B cell (primary cell): ENCODE measurements at regions not wholly inside any gene's neighbourhood (a gene's known extent, or its start where the extent isn't known, plus 50 kb on each side); places are given as distances from the start of the nearest gene placed in this dataset.

Source experiments
- ATAC-seq: fragments of 200-7000 bp; cut with Tn5 transposase; one replicate; pipeline ENCODE4 v1.10.0; 2021; ENCODE audit warnings: low read depth, mild to moderate bottlenecking, moderate number of reproducible peaks, moderate library complexity
- CTCF ChIA-PET: fragments of 350-600 bp; sonication (Branson Sonifier 250); formaldehyde crosslinking; loops from one replicate; lab custom pipeline; 2021; ENCODE audit warnings: antibody characterized with exemption, inconsistent platforms; lab: Charles Lee
- POLR2A ChIA-PET: fragments of 350-600 bp; sonication (Branson Sonifier 250); formaldehyde crosslinking; loops from one replicate; lab custom pipeline; 2021; ENCODE audit warnings: antibody characterized with exemption; lab: Charles Lee
- DNase-seq: peaks from one replicate; pipeline ENCODE4 v3.0.0; 2013
- H2AFZ ChIP-seq: 2 replicates; pipeline ENCODE4 v1.6.1; 2012; ENCODE audit warnings: mild to moderate bottlenecking, low read depth, low read length; ENCODE audit not compliant: insufficient read depth, poor library complexity, severe bottlenecking
- H3K27ac ChIP-seq, 2 donors: 1 replicate in 1 of 2; 2 replicates in 1 of 2; pipeline ENCODE4 v1.5.1; 2012 to 2013; ENCODE audit warnings: low read length in 2 of 2, mild to moderate bottlenecking in 2 of 2, moderate library complexity in 1 of 2
- H3K27me3 ChIP-seq, 4 experiments: fragments of 200-600 bp in 1 of 4; sonication (generic) in 1 of 4; replicated peaks in 1 of 4; 1 replicate in 2 of 4; 2 replicates in 2 of 4; pipeline versions ENCODE4 v1.6.1 to v1.7.0; 2013 to 2016; ENCODE audit warnings: low read length in 3 of 4, mild to moderate bottlenecking in 2 of 4, mixed read lengths in 1 of 4, moderate library complexity in 1 of 4; ENCODE audit not compliant: insufficient read depth in 4 of 4, control insufficient read depth in 3 of 4; ENCODE audit errors: control extremely low read depth in 1 of 4
- H3K36me3 ChIP-seq, 2 experiments: replicated peaks in 1 of 2; 1 replicate in 1 of 2; 2 replicates in 1 of 2; pipeline versions ENCODE4 v1.6.1 to v1.7.1; 2013; ENCODE audit warnings: low read length in 1 of 2; ENCODE audit not compliant: insufficient read depth in 2 of 2, control insufficient read depth in 1 of 2; ENCODE audit errors: control extremely low read depth in 1 of 2, extremely low read depth in 1 of 2
- H3K4me1 ChIP-seq, 2 donors: fragments of 200-600 bp in 1 of 2; sonication (generic) in 1 of 2; 1 replicate in 1 of 2; 2 replicates in 1 of 2; pipeline versions ENCODE4 v1.5.1 to v1.6.1; 2013 to 2017; ENCODE audit warnings: low read length in 2 of 2; ENCODE audit not compliant: control insufficient read depth in 2 of 2, insufficient read depth in 2 of 2
- H3K4me2 ChIP-seq: replicated peaks from 2 replicates; pipeline ENCODE3; 2012; ENCODE audit warnings: mild to moderate bottlenecking, low read depth, low read length; ENCODE audit not compliant: poor library complexity, severe bottlenecking
- H3K4me3 ChIP-seq, 5 experiments: fragments of 200-600 bp in 1 of 5; sonication (generic) in 1 of 5; 1 replicate in 3 of 5; 2 replicates in 2 of 5; pipeline versions ENCODE4 v1.5.1 to v1.7.0; 2011 to 2016; ENCODE audit warnings: low read length in 4 of 5, mild to moderate bottlenecking in 4 of 5, low read depth in 2 of 5, control low read depth in 1 of 5, moderate library complexity in 1 of 5; ENCODE audit not compliant: insufficient read depth in 1 of 5; ENCODE audit errors: control extremely low read depth in 1 of 5, extremely low read depth in 1 of 5
- H3K79me2 ChIP-seq: fragments of 200-600 bp; sonication (generic); one replicate; pipeline ENCODE4 v1.6.0; 2016; ENCODE audit warnings: low read length; ENCODE audit not compliant: control insufficient read depth, insufficient read depth
- H3K9ac ChIP-seq: fragments of 200-600 bp; sonication (generic); 2 replicates; pipeline ENCODE4 v1.6.1; 2017; ENCODE audit warnings: mild to moderate bottlenecking, low read length, moderate library complexity
- H3K9me3 ChIP-seq, 3 donors: one replicate each; pipeline versions ENCODE4 v1.6.1 to v1.7.1; 2013; ENCODE audit warnings: low read length in 2 of 3; ENCODE audit not compliant: control insufficient read depth in 2 of 3, insufficient read depth in 1 of 3; ENCODE audit errors: control extremely low read depth in 1 of 3
- H4K20me1 ChIP-seq: 2 replicates; pipeline ENCODE4 v1.6.0; 2012; ENCODE audit warnings: mild to moderate bottlenecking, low read length; ENCODE audit not compliant: insufficient read depth, control insufficient read depth, poor library complexity, severe bottlenecking
- H3K27ac Mint-ChIP-seq: one replicate; pipeline ENCODE4 v1.8.0; 2021; ENCODE audit warnings: mixed read lengths
- H3K27me3 Mint-ChIP-seq: one replicate; pipeline ENCODE4 v1.8.0; 2021; ENCODE audit warnings: mixed read lengths
- H3K4me1 Mint-ChIP-seq: one replicate; pipeline ENCODE4 v1.8.0; 2021; ENCODE audit warnings: mixed read lengths
- H3K4me3 Mint-ChIP-seq: one replicate; pipeline ENCODE4 v1.8.0; 2021; ENCODE audit warnings: mixed read lengths
- H3K9me3 Mint-ChIP-seq: one replicate; pipeline ENCODE4 v1.8.0; 2022; ENCODE audit warnings: mixed read lengths; ENCODE audit not compliant: insufficient read depth
- EZH2 ChIP-seq: IDR thresholded peaks from 2 replicates; pipeline ENCODE4 v1.6.1; 2012; ENCODE audit warnings: borderline replicate concordance, low read depth, mild to moderate bottlenecking, moderate library complexity, low read length; ENCODE audit not compliant: insufficient read depth, poor library complexity, severe bottlenecking
- WGBS: methylation state at CpG from one replicate; pipeline ENCODE4 v1.1.5; 2013; ENCODE audit warnings: missing lambda C conversion rate; ENCODE audit not compliant: insufficient coverage; 5-methylcytosine and 5-hydroxymethylcytosine counted together
- intact Hi-C: fragments of 100-400 bp; cut with micrococcal nuclease; formaldehyde crosslinking; loops from one replicate; pipeline ENCODE4 v1.10.0; 2022
- TF ChIP-seq, protein P1 (sequence below): fragments of 200-600 bp; IDR thresholded peaks from one replicate; pipeline ENCODE4 v1.8.0; 2022; ENCODE audit warnings: antibody characterized with exemption, mild to moderate bottlenecking

DNA sequence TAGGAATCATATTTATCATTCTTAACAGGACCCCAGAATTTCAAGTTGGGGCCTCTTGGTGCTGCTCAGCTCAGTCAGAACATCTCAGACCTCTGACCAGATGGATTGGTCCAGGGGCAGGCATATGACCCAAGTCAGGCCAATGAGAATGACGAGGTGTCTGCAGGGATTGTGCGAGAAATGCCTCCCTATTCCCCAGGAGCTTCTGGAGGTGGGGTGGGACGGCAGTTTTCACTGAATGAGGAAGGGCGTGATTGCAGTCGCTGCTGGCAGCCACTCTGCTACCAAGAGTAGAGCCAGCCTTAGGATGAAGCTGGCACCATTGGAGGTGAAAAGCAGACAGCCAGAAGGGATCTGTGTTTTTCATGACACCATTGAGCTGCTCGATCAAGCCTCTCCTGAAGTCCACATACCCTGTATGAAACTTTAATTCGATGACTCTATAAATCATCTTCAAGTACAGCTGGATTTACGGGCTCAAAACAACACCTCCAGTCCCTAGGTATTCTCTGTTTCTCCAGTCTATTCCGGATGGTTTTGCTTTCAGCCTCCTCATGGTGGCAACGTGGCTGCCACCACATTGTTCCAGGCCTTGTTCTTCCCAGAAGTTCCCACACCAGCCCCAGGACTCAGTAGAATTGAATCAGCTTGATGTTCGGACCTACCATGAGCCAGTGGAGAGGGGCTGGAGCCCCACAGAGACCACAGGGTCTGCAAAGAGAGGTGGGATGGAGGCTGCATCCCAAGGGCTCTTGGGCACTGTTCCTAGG, 70.2 kb upstream of the ADAMTS2 start:
- no peaks in the 10 kb centered on the region for H3K4me1 ChIP-seq
- H2AFZ ChIP-seq, result no peak overlapping the region
- H3K9me3 Mint-ChIP-seq, result no peaks in the 10 kb centered on the region
- H3K27ac ChIP-seq, result no peak overlapping the region
- WGBS, result 82% methylated on average over 11 of the region's 11 CpGs
- DNase-seq (no peak), ATAC-seq (no peak)
- peaks cover 0 to 7% (median 0%) of the 10 kb centered on the region in 3 donors for H3K9me3 ChIP-seq
- H3K4me3 Mint-ChIP-seq, result no peak overlapping the region
- H3K27me3 Mint-ChIP-seq, result peaks cover 5% of the 10 kb centered on the region
- H3K27me3 ChIP-seq, result peaks cover 0 to 4% (median 0%) of the 10 kb centered on the region in 4 experiments
- no peaks in the 10 kb centered on the region for H3K79me2 ChIP-seq
- no peak overlapping the region for H3K9ac ChIP-seq
- no peaks in the 10 kb centered on the region for H4K20me1 ChIP-seq
- H3K4me3 ChIP-seq, result no peak overlapping the region
- no peak overlapping the region for H3K4me2 ChIP-seq
- POLR2A ChIA-PET, result no interaction called here
- H3K27ac Mint-ChIP-seq, result no peak overlapping the region
- intact Hi-C loops, result no loop called here
- no peaks in the 10 kb centered on the region for H3K4me1 Mint-ChIP-seq
- CTCF ChIA-PET, result no interaction called here
- TF ChIP-seq, protein P1, sequence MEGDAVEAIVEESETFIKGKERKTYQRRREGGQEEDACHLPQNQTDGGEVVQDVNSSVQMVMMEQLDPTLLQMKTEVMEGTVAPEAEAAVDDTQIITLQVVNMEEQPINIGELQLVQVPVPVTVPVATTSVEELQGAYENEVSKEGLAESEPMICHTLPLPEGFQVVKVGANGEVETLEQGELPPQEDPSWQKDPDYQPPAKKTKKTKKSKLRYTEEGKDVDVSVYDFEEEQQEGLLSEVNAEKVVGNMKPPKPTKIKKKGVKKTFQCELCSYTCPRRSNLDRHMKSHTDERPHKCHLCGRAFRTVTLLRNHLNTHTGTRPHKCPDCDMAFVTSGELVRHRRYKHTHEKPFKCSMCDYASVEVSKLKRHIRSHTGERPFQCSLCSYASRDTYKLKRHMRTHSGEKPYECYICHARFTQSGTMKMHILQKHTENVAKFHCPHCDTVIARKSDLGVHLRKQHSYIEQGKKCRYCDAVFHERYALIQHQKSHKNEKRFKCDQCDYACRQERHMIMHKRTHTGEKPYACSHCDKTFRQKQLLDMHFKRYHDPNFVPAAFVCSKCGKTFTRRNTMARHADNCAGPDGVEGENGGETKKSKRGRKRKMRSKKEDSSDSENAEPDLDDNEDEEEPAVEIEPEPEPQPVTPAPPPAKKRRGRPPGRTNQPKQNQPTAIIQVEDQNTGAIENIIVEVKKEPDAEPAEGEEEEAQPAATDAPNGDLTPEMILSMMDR, result no peak
- TF ChIP-seq EZH2, result no peak
- no peaks in the 10 kb centered on the region for H3K36me3 ChIP-seq

DNA sequence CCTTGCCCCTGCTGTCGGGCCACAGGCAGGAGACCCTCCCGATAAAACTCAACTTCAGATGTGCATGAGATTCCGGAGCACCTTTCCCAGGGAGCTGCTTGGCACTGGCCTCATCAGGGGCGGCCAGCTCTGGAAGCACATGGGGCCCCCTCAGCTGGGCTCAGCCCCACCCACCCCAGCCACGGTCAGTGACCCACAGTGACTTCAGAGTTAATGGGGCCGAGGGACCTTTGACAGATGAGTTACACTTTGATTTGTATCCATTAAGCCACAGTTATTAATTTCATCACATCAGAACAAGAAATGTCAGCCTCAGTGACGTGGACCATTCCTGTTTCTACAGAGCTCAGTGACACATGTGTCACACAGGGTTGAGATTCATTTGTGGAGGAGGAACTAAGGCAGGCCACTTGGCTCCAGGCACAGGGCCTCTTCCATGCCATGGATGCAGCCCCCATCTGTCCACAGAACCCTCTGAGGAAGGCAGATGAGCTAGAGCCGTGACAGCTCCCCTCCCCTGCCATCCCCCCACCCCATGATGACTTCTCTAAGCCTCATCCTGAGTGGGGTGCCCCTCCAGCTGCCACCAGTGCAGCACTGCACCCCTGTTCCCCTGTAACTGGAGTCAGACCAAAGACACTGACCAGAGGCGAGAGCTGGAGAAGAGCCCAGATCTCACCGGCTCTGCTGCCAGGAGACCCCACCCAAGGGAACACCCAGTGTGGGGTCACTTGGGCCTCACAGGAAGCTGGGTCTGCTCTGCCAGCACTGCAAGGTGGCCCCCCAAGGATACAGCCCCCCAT, 69.4 kb upstream of the ADAMTS2 start:
- no peak overlapping the region for H3K4me3 ChIP-seq
- TF ChIP-seq EZH2, result no peak
- TF ChIP-seq, protein P1, result no peak

More for the DNA sequence above, 69.4 kb upstream of the ADAMTS2 start:
- H3K9me3 Mint-ChIP-seq, result no peaks in the 10 kb centered on the region
- no peaks in the 10 kb centered on the region for H3K4me1 ChIP-seq
- peaks cover 0 to 4% (median 0%) of the 10 kb centered on the region in 4 experiments for H3K27me3 ChIP-seq
- intact Hi-C loops, result no loop called here
- ChIA-PET POLR2A (no interaction called here), CTCF (no interaction called here)
- H3K79me2 ChIP-seq, result no peaks in the 10 kb centered on the region
- ATAC-seq (no peak), DNase-seq (no peak)
- H3K9ac ChIP-seq, result no peak overlapping the region
- WGBS, result 81% methylated on average over 8 of the region's 10 CpGs
- no peaks in the 10 kb centered on the region for H3K36me3 ChIP-seq
- H3K4me1 Mint-ChIP-seq, result no peaks in the 10 kb centered on the region
- no peak overlapping the region for H3K27ac Mint-ChIP-seq
- H3K4me3 Mint-ChIP-seq, result no peak overlapping the region
- no peak overlapping the region for H2AFZ ChIP-seq
- peaks cover 5% of the 10 kb centered on the region for H3K27me3 Mint-ChIP-seq
- H3K4me2 ChIP-seq, result no peak overlapping the region
- no peak overlapping the region for H3K27ac ChIP-seq
- H4K20me1 ChIP-seq, result no peaks in the 10 kb centered on the region
- peaks cover 0 to 7% (median 0%) of the 10 kb centered on the region in 3 donors for H3K9me3 ChIP-seq
